Endothelial cell of umbilical vein (primary cell): ENCODE measurements at regions not wholly inside any gene's neighbourhood (a gene's known extent, or its start where the extent isn't known, plus 50 kb on each side); places are given as distances from the start of the nearest gene placed in this dataset.

Source experiments
- BruUV-seq: library from RNA; stranded (reverse); fragments of 400-500 nt; replicated peaks from 2 replicates; lab custom pipeline; 2021; lab: Mats Ljungman, UMichigan
- CTCF ChIA-PET: fragments of 300-600, 350-600 bp; sonication (Branson Sonifier 250); formaldehyde crosslinking; loops from one replicate; lab custom pipeline; 2021; ENCODE audit warnings: antibody characterized with exemption, inconsistent platforms; lab: Charles Lee
- POLR2A ChIA-PET: fragments of 300-600, 350-600 bp; sonication (Branson Sonifier 250); formaldehyde crosslinking; loops from one replicate; lab custom pipeline; 2021; ENCODE audit warnings: antibody characterized with exemption, inconsistent platforms; lab: Charles Lee
- DNase-seq: peaks from one replicate; pipeline ENCODE4 v3.0.0-alpha.2; 2011; ENCODE audit warnings: low read depth, low spot score
- FAIRE-seq: peaks from 2 replicates; lab custom pipeline; 2011; peaks lifted over from hg19 to GRCh38; lab: Jason Lieb, UNC
- H2AFZ ChIP-seq: 2 replicates; pipeline ENCODE4 v1.6.0; 2012; ENCODE audit warnings: low read depth, low read length, control low read depth, inconsistent platforms
- H3K27ac ChIP-seq: 2 replicates; pipeline ENCODE4 v1.5.1; 2011; ENCODE audit warnings: low read depth, mild to moderate bottlenecking, control low read depth, low read length, moderate library complexity; ENCODE audit not compliant: insufficient read depth
- H3K27me3 ChIP-seq, 2 experiments: 2 replicates each; pipeline versions ENCODE4 v1.6.0 to v1.6.1; 2011; ENCODE audit warnings: low read length in 2 of 2, mixed read lengths in 1 of 2; ENCODE audit not compliant: control insufficient read depth in 2 of 2, insufficient read depth in 2 of 2
- H3K36me3 ChIP-seq, 2 experiments: 2 replicates in 1 of 2; 3 replicates in 1 of 2; pipeline ENCODE4 v1.5.1; 2011; ENCODE audit warnings: low read length in 2 of 2, mild to moderate bottlenecking in 1 of 2, moderate library complexity in 1 of 2; ENCODE audit not compliant: control insufficient read depth in 2 of 2, insufficient read depth in 2 of 2; ENCODE audit errors: extremely low read depth in 1 of 2
- H3K4me1 ChIP-seq: 3 replicates; pipeline ENCODE4 v1.5.1; 2011; ENCODE audit warnings: mild to moderate bottlenecking, low read length; ENCODE audit not compliant: control insufficient read depth, insufficient read depth; ENCODE audit errors: extremely low read depth
- H3K4me2 ChIP-seq: 2 replicates; pipeline ENCODE4 v1.6.1; 2011; ENCODE audit warnings: low read length, control low read depth, mixed read lengths; ENCODE audit not compliant: insufficient read depth
- H3K4me3 ChIP-seq, 3 experiments: fragments of 200-600 bp in 1 of 3; sonication (generic), shearing (Covaris generic) in 1 of 3; replicated peaks in 1 of 3; 2 replicates each; pipeline ENCODE4 v1.5.1; 2011 to 2016; ENCODE audit warnings: control low read depth in 3 of 3, low read length in 3 of 3, mild to moderate bottlenecking in 2 of 3, inconsistent platforms in 1 of 3, low read depth in 1 of 3, moderate library complexity in 1 of 3; ENCODE audit not compliant: insufficient read depth in 1 of 3
- H3K79me2 ChIP-seq: 2 replicates; pipeline ENCODE4 v1.6.0; 2012; ENCODE audit warnings: low read length, inconsistent platforms; ENCODE audit not compliant: control insufficient read depth, insufficient read depth
- H3K9ac ChIP-seq: replicated peaks from 2 replicates; pipeline ENCODE3; 2011; ENCODE audit warnings: low read length, control low read depth; ENCODE audit not compliant: insufficient read depth; ENCODE audit errors: extremely low read depth
- H3K9me1 ChIP-seq: replicated peaks from 3 replicates; pipeline ENCODE4 v1.6.0; 2011; ENCODE audit warnings: mild to moderate bottlenecking, low read length; ENCODE audit not compliant: control insufficient read depth, insufficient read depth; ENCODE audit errors: extremely low read depth
- H3K9me3 ChIP-seq: replicated peaks from 2 replicates; pipeline ENCODE4 v1.5.1; 2012; ENCODE audit warnings: low read length, inconsistent platforms; ENCODE audit not compliant: control insufficient read depth, insufficient read depth
- H4K20me1 ChIP-seq: replicated peaks from 2 replicates; pipeline ENCODE3; 2011; ENCODE audit warnings: mild to moderate bottlenecking, low read length; ENCODE audit not compliant: control insufficient read depth, insufficient read depth; ENCODE audit errors: extremely low read depth
- EZH2 ChIP-seq: IDR thresholded peaks from 2 replicates; pipeline ENCODE4 v1.6.1; 2012; ENCODE audit warnings: borderline replicate concordance, low read depth, mild to moderate bottlenecking, moderate library complexity, low read length, inconsistent platforms; ENCODE audit not compliant: severe bottlenecking
- FOS ChIP-seq: IDR thresholded peaks from 2 replicates; pipeline ENCODE4 v1.6.1; 2011; ENCODE audit warnings: mild to moderate bottlenecking, low read length, moderate library complexity, borderline replicate concordance; ENCODE audit not compliant: insufficient read depth
- GATA2 ChIP-seq: IDR thresholded peaks from 2 replicates; pipeline ENCODE4 v1.7.0; 2011; ENCODE audit warnings: low read depth, mild to moderate bottlenecking, moderate library complexity, mixed read lengths, low read length; ENCODE audit not compliant: insufficient read length, insufficient read depth
- JUN ChIP-seq: IDR thresholded peaks from 2 replicates; pipeline ENCODE4 v1.6.1; 2011; ENCODE audit warnings: borderline replicate concordance, low read depth; ENCODE audit not compliant: insufficient read length, insufficient read depth
- MYC ChIP-seq: IDR thresholded peaks from one replicate; pipeline ENCODE4 v1.6.1; 2011; ENCODE audit warnings: mild to moderate bottlenecking, low read depth, low read length
- POLR2A ChIP-seq: IDR thresholded peaks from 2 replicates; pipeline ENCODE4 v1.6.1; 2012; ENCODE audit warnings: low read depth, mild to moderate bottlenecking, control low read depth, low read length
- POLR2AphosphoS5 ChIP-seq: IDR thresholded peaks from 2 replicates; pipeline ENCODE4 v1.6.1; 2012; ENCODE audit warnings: low read depth, mild to moderate bottlenecking, control low read depth, low read length, moderate library complexity; ENCODE audit not compliant: insufficient read depth
- dilution Hi-C: fragments of 300-500 bp; cut with MboI; formaldehyde crosslinking; loops from one replicate; pipeline ENCODE4 v1.15.0; 2019; ENCODE audit warnings: low sequenced_read_pairs; ENCODE audit not compliant: extremely low pct_ligation_motif_present
- intact Hi-C: fragments of 100-400 bp; cut with micrococcal nuclease; formaldehyde crosslinking; loops from one replicate; pipeline ENCODE4 v1.10.0; 2022
- TF ChIP-seq, protein P1 (sequence below): IDR thresholded peaks from 2 replicates; pipeline ENCODE4 v1.6.1; 2011; ENCODE audit not compliant: insufficient read depth, insufficient read length
- TF ChIP-seq, protein P2 (sequence below), 2 donors: IDR thresholded peaks; 1 replicate in 1 of 2; 2 replicates in 1 of 2; pipeline ENCODE4 v1.5.1; 2011; ENCODE audit warnings: low read length in 2 of 2, mild to moderate bottlenecking in 2 of 2, moderate library complexity in 2 of 2, control low read depth in 1 of 2, inconsistent platforms in 1 of 2, low read depth in 1 of 2; ENCODE audit not compliant: insufficient read depth in 1 of 2; ENCODE audit errors: extremely low read depth in 1 of 2

DNA sequence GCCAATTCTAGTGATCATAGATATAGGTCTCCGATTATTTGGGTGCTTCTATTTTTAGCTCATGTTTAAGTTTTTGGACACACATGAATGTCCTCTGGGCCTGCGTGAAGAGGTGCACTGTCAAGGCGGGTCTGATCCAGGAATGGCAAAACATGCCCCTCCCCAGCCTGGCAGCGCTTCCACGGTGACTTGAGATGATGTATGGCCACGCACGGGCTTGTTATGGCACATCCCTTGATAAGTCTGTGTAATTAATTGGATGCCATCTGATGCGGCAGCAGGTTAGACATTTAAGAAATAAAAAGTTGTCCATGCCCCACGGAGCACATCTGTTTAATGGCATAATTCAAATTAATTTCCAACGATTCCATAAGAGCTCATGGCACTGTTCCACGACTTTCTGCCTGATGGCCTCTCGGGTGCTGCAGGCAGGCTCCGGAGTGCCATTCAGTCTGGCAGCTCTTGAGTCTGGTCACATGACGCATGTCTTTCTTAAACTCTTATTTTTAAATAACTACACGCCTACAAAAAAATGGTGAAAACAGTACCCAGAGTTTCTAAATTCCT lies 151.4 kb downstream of the ACKR3 start:
- H4K20me1 ChIP-seq: no peaks in the 10 kb centered on the region
- no peaks in the 10 kb centered on the region for H3K4me1 ChIP-seq
- H3K4me3 ChIP-seq: no peak overlapping the region
- TF ChIP-seq EZH2: no peak
- TF ChIP-seq, protein P1, sequence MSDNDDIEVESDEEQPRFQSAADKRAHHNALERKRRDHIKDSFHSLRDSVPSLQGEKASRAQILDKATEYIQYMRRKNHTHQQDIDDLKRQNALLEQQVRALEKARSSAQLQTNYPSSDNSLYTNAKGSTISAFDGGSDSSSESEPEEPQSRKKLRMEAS: no peak
- TF ChIP-seq GATA2: no peak
- TF ChIP-seq POLR2AphosphoS5: no peak
- TF ChIP-seq MYC: no peak
- TF ChIP-seq, protein P2, sequence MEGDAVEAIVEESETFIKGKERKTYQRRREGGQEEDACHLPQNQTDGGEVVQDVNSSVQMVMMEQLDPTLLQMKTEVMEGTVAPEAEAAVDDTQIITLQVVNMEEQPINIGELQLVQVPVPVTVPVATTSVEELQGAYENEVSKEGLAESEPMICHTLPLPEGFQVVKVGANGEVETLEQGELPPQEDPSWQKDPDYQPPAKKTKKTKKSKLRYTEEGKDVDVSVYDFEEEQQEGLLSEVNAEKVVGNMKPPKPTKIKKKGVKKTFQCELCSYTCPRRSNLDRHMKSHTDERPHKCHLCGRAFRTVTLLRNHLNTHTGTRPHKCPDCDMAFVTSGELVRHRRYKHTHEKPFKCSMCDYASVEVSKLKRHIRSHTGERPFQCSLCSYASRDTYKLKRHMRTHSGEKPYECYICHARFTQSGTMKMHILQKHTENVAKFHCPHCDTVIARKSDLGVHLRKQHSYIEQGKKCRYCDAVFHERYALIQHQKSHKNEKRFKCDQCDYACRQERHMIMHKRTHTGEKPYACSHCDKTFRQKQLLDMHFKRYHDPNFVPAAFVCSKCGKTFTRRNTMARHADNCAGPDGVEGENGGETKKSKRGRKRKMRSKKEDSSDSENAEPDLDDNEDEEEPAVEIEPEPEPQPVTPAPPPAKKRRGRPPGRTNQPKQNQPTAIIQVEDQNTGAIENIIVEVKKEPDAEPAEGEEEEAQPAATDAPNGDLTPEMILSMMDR (IDR thresholded peaks at IDR 0.05; ENCODE audit: extremely low read depth in 1 of 2, insufficient read depth in 1 of 2, low read depth in 1 of 2, low read length in 2 of 2): no peak
- no peak for TF ChIP-seq FOS
- no peak for TF ChIP-seq JUN
- TF ChIP-seq POLR2A: no peak
- CTCF ChIA-PET: interaction anchor here (1.1 kb wide), 1 partner anchor 339 kb away, joined by 4 read pairs; no protein-coding TSS in a partner anchor
- H3K9me1 ChIP-seq: no peaks in the 10 kb centered on the region
- H3K9ac ChIP-seq: no peak overlapping the region
- no peaks in the 10 kb centered on the region for H3K36me3 ChIP-seq
- FAIRE-seq: no peak
- dilution Hi-C loops: no loop called here
- H3K27ac ChIP-seq: no peak overlapping the region
- POLR2A ChIA-PET: no interaction called here
- DNase-seq: no peak
- intact Hi-C loops: no loop called here
- no peak overlapping the region for H2AFZ ChIP-seq
- no TSS peak for BruUV-seq
- H3K79me2 ChIP-seq: no peaks in the 10 kb centered on the region
- H3K27me3 ChIP-seq: no peaks in the 10 kb centered on the region
- H3K4me2 ChIP-seq: no peak overlapping the region
- H3K9me3 ChIP-seq: no peaks in the 10 kb centered on the region
